Hepatocyte (in vitro differentiated cells): ENCODE measurements at regions not wholly inside any gene's neighbourhood (a gene's known extent, or its start where the extent isn't known, plus 50 kb on each side); places are given as distances from the start of the nearest gene placed in this dataset.

Source experiments
- EZH2phosphoT487 ChIP-seq: fragments of 200-600 bp; sonication (generic); IDR thresholded peaks from one replicate; pipeline ENCODE4 v1.6.1; 2018; ENCODE audit warnings: antibody characterized with exemption, mild to moderate bottlenecking, low read depth, moderate library complexity; ENCODE audit not compliant: unreplicated experiment, severe bottlenecking
- TF ChIP-seq, protein P1 (sequence below): fragments of 200-600 bp; sonication (generic); IDR thresholded peaks from 2 replicates; pipeline ENCODE4 v1.5.1; 2016; ENCODE audit warnings: antibody characterized with exemption, mild to moderate bottlenecking; ENCODE audit not compliant: poor library complexity

DNA sequence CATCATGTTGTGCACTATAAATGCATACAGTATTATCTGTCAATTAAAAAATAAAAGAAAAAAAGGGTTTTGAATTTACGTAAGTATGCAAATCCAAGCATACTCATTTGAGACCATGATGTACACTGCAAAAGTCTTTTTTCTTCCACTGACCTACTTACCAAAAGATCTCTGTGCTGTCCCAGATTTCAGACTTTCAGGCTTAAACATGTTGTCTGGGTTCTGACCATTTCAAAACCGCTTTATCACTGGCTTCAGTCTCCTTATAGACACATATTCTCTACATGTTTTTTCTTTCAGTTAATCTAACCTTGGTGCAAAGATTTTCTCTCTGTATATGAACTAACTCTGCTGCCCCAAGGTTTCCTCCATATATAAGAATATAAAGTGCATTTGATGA is 58.6 kb upstream of the CXCL8 start:
- TF ChIP-seq, protein P1, sequence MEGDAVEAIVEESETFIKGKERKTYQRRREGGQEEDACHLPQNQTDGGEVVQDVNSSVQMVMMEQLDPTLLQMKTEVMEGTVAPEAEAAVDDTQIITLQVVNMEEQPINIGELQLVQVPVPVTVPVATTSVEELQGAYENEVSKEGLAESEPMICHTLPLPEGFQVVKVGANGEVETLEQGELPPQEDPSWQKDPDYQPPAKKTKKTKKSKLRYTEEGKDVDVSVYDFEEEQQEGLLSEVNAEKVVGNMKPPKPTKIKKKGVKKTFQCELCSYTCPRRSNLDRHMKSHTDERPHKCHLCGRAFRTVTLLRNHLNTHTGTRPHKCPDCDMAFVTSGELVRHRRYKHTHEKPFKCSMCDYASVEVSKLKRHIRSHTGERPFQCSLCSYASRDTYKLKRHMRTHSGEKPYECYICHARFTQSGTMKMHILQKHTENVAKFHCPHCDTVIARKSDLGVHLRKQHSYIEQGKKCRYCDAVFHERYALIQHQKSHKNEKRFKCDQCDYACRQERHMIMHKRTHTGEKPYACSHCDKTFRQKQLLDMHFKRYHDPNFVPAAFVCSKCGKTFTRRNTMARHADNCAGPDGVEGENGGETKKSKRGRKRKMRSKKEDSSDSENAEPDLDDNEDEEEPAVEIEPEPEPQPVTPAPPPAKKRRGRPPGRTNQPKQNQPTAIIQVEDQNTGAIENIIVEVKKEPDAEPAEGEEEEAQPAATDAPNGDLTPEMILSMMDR, result no peak
- no peak for TF ChIP-seq EZH2phosphoT487
